SH-SY5Y (cell line): ENCODE measurements at regions not wholly inside any gene's neighbourhood (a gene's known extent, or its start where the extent isn't known, plus 50 kb on each side); places are given as distances from the start of the nearest gene placed in this dataset.

ENCODE experiments used
- GATA2 ChIP-seq: IDR thresholded peaks from 2 replicates; pipeline ENCODE4 v1.6.1; 2011; ENCODE audit warnings: mild to moderate bottlenecking, low read depth, low read length
- GATA3 ChIP-seq: IDR thresholded peaks from 2 replicates; pipeline ENCODE4 v1.6.1; 2011; ENCODE audit warnings: low read depth, mild to moderate bottlenecking, low read length, moderate library complexity

DNA sequence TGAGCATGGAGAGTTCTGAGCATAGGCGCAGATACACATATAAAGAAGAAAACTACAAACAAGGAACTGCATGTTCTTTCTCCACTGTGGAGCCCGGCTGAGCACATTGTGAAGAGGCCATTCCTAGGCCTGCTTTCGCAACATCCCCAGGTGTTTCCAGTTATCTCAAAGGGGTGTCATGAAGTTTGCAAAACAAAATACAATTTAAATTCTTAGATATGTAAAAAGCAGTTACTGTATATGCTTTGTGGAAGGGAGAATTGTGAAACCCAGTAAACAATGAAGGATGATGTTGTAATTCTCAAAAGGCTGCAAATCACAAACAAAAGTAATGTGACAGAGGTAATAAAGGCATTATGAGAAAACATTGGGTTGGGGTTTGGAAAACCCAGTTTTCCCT lies 98.6 kb upstream of the ZNF644 start:
- TF ChIP-seq GATA2, result no peak
- TF ChIP-seq GATA3, result no peak
